PC-9 (cell line): ENCODE measurements at regions not wholly inside any gene's neighbourhood (a gene's known extent, or its start where the extent isn't known, plus 50 kb on each side); places are given as distances from the start of the nearest gene placed in this dataset.

ENCODE experiments used
- BruUV-seq: library from RNA; stranded (reverse); fragments of 400-500 nt; replicated peaks from 2 replicates; lab custom pipeline; 2021; lab: Mats Ljungman, UMichigan
- CTCF ChIA-PET: fragments of 300-600 bp; sonication (Branson Sonifier 250); formaldehyde crosslinking; loops from one replicate; lab custom pipeline; 2022; ENCODE audit warnings: antibody characterized with exemption; lab: Charles Lee
- POLR2A ChIA-PET: fragments of 300-600 bp; sonication (Branson Sonifier 250); formaldehyde crosslinking; loops from one replicate; lab custom pipeline; 2022; ENCODE audit warnings: antibody characterized with exemption; ENCODE audit not compliant: unreplicated experiment; lab: Charles Lee
- DNase-seq, 2 experiments: peaks; one replicate each; pipeline versions ENCODE4 v3.0.0 to v3.0.0-alpha.2; 2015 to 2022; ENCODE audit warnings: mixed read lengths in 1 of 2
- H2AFZ ChIP-seq: fragments of 200-600 bp; sonication (generic); 2 replicates; pipeline ENCODE4 v1.8.1; 2017; ENCODE audit warnings: antibody characterized with exemption
- H3F3A ChIP-seq: fragments of 200-600 bp; sonication (generic); 2 replicates; pipeline ENCODE4 v1.8.1; 2017; ENCODE audit warnings: antibody characterized with exemption, mild to moderate bottlenecking, low read depth; ENCODE audit not compliant: insufficient read depth
- H3K27ac ChIP-seq: fragments of 200-600 bp; sonication (generic); 2 replicates; pipeline ENCODE4 v1.6.1; 2016; ENCODE audit warnings: mixed run types
- H3K27me3 ChIP-seq: fragments of 200-600 bp; sonication (generic); 2 replicates; pipeline ENCODE4 v1.6.1; 2016; ENCODE audit warnings: low read depth, mixed run types; ENCODE audit not compliant: insufficient read depth
- H3K36me3 ChIP-seq: fragments of 200-600 bp; sonication (generic); 2 replicates; pipeline ENCODE4 v1.6.1; 2016; ENCODE audit warnings: low read depth, mixed run types
- H3K4me1 ChIP-seq: fragments of 200-600 bp; sonication (generic); replicated peaks from 2 replicates; pipeline ENCODE4 v1.6.1; 2016; ENCODE audit warnings: mixed run types; ENCODE audit not compliant: insufficient read depth
- H3K4me2 ChIP-seq: fragments of 200-600 bp; sonication (generic); 2 replicates; pipeline ENCODE4 v1.6.1; 2017; ENCODE audit warnings: mixed run types
- H3K4me3 ChIP-seq: fragments of 200-600 bp; sonication (generic); 2 replicates; pipeline ENCODE4 v1.6.1; 2016; ENCODE audit warnings: mixed run types
- H3K79me2 ChIP-seq: fragments of 200-600 bp; sonication (generic); 2 replicates; pipeline ENCODE4 v1.6.1; 2017; ENCODE audit warnings: low read depth, mixed run types
- H3K9me2 ChIP-seq: fragments of 200-600 bp; sonication (generic); 2 replicates; pipeline ENCODE4 v1.8.1; 2017; ENCODE audit warnings: mild to moderate bottlenecking; ENCODE audit not compliant: insufficient read depth
- H3K9me3 ChIP-seq: fragments of 200-600 bp; sonication (generic); 2 replicates; pipeline ENCODE4 v1.8.1; 2016; ENCODE audit warnings: low read depth; ENCODE audit not compliant: insufficient read depth
- H4K20me1 ChIP-seq: fragments of 200-600 bp; sonication (generic); 2 replicates; pipeline ENCODE4 v1.8.1; 2017; ENCODE audit not compliant: insufficient read depth
- EZH2 ChIP-seq: fragments of 200-600 bp; sonication (generic); IDR thresholded peaks from 2 replicates; pipeline ENCODE4 v1.8.0; 2017; ENCODE audit warnings: antibody characterized with exemption, low read depth
- intact Hi-C: fragments of 100-400 bp; cut with micrococcal nuclease; formaldehyde crosslinking; loops from one replicate; pipeline ENCODE4 v1.10.0; 2022; ENCODE audit not compliant: unreplicated experiment
- TF ChIP-seq, protein P1 (sequence below): fragments of 200-600 bp; sonication (generic); conservative IDR thresholded peaks from 2 replicates; pipeline ENCODE4 v1.6.1; 2017; ENCODE audit warnings: mixed run types, antibody characterized with exemption, mild to moderate bottlenecking, moderate library complexity

DNA sequence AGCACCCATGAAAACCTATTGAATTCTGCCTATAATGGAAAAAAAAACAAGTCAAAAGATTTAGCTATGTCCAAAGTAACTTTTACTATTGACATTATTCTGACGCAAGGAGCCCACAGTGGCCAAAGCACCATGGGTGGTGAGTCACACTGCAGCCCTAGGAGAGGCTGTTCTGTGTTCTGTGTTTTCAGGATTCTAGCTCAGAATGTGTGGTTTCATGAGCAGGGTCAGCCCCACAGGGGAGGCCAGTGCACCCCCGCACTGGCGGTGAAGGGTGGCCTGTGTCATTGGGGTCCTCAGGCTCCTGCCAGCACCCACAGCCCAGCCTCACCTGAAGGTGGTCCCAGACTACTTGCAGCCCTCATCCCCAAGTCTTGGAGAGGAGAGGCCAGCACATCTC, 112.2 kb downstream of the BRD1 start:
- Histone ChIP-seq H3K4me2 (no peak overlapping the region), H3K4me1 (no peaks in the 10 kb centered on the region), H4K20me1 (no peaks in the 10 kb centered on the region), H3K9me2 (no peaks in the 10 kb centered on the region), H3K27me3 (peaks cover 100% of the 10 kb centered on the region), H3K79me2 (no peaks in the 10 kb centered on the region), H3K4me3 (no peak overlapping the region), H3K9me3 (no peaks in the 10 kb centered on the region), H2AFZ (no peak overlapping the region), H3K27ac (no peak overlapping the region), H3F3A (no peaks in the 10 kb centered on the region), H3K36me3 (no peaks in the 10 kb centered on the region)
- BruUV-seq = no TSS peak
- DNase-seq = no peak
- ChIA-PET CTCF (no interaction called here), POLR2A (no interaction called here)
- no peak for TF ChIP-seq EZH2
- TF ChIP-seq, protein P1, sequence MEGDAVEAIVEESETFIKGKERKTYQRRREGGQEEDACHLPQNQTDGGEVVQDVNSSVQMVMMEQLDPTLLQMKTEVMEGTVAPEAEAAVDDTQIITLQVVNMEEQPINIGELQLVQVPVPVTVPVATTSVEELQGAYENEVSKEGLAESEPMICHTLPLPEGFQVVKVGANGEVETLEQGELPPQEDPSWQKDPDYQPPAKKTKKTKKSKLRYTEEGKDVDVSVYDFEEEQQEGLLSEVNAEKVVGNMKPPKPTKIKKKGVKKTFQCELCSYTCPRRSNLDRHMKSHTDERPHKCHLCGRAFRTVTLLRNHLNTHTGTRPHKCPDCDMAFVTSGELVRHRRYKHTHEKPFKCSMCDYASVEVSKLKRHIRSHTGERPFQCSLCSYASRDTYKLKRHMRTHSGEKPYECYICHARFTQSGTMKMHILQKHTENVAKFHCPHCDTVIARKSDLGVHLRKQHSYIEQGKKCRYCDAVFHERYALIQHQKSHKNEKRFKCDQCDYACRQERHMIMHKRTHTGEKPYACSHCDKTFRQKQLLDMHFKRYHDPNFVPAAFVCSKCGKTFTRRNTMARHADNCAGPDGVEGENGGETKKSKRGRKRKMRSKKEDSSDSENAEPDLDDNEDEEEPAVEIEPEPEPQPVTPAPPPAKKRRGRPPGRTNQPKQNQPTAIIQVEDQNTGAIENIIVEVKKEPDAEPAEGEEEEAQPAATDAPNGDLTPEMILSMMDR = no peak
- intact Hi-C loops = no loop called here

DNA sequence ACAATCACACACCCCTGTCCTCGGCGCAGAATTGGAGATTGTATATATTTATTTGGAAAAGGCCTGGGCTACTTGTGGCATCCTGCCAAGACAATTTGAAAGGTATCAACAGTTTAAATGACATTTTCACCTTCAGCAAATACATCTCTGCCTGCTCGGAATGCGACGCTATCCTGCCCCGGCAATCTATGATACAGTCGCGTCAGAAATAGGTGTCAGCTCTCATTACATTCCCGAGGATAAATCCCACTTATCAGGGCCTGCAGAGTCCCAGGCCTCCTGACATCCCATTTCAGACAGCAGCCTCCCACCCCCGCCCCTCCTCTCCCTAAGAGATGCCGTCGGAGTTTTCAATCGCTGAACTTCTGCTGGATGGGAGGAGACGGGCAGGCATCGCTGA, 114.7 kb downstream of the BRD1 start:
- no peaks in the 10 kb centered on the region for H3K9me2 ChIP-seq
- no peak overlapping the region for H3K4me3 ChIP-seq
- intact Hi-C loops = no loop called here
- H3K4me1 ChIP-seq = no peaks in the 10 kb centered on the region
- no peak overlapping the region for H3K4me2 ChIP-seq
- H3K9me3 ChIP-seq = no peaks in the 10 kb centered on the region
- POLR2A ChIA-PET = no interaction called here
- no peak overlapping the region for H2AFZ ChIP-seq
- BruUV-seq = no TSS peak
- no peak overlapping the region for H3K27ac ChIP-seq
- no peaks in the 10 kb centered on the region for H3F3A ChIP-seq
- no peak for TF ChIP-seq EZH2
- TF ChIP-seq, protein P1 = no peak
- 0 out of 2 replicates have a peak, but pooled peaks cover 3% of the 10 kb centered on the region for H4K20me1 ChIP-seq
- no peaks in the 10 kb centered on the region for H3K79me2 ChIP-seq
- peaks cover 100% of the 10 kb centered on the region for H3K27me3 ChIP-seq
- DNase-seq = no peak
- no peaks in the 10 kb centered on the region for H3K36me3 ChIP-seq
- CTCF ChIA-PET = no interaction called here

DNA sequence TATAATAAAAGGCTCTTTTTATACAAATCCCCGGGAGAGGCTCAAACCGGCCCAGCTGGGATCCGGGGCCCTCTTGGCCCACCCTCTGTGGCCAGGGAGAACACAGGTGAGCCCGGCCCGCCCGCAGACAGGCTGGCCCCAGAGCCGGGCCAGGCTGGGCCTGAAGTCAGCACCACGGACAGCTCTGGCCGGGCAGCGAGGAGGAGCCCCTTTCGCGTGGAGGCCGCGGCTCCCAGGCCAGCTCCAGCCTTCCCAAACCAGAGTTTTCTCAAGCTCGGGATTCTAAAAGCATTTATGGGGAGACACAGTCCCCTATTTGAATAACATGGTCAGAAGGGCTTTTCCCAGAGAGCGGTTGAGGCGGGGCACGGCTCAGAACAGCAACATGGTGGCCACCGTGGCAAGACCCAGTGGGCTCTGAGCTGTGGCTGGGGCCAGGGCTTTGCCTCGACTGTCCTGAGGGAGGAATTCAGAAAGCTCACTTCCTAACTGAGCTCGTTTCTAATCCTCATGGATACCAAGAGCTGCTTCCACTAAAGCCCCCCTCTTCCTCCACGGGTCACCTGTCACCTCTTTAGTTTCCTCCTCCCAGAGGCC, 115.4 kb downstream of the BRD1 start:
- no TSS peak for BruUV-seq
- no peak for DNase-seq
- CTCF ChIA-PET = no interaction called here

More for the DNA sequence above, 115.4 kb downstream of the BRD1 start:
- Histone ChIP-seq H3K9me2 (no peaks in the 10 kb centered on the region), H2AFZ (no peak overlapping the region), H3K4me2 (no peak overlapping the region), H3K79me2 (no peaks in the 10 kb centered on the region), H4K20me1 (0 out of 2 replicates have a peak, but pooled peaks cover 3% of the 10 kb centered on the region), H3K27ac (no peak overlapping the region), H3K36me3 (no peaks in the 10 kb centered on the region), H3K4me3 (no peak overlapping the region), H3F3A (no peaks in the 10 kb centered on the region), H3K4me1 (no peaks in the 10 kb centered on the region), H3K9me3 (no peaks in the 10 kb centered on the region), H3K27me3 (peaks cover 100% of the 10 kb centered on the region)
- intact Hi-C loops = no loop called here
- POLR2A ChIA-PET = no interaction called here
- TF ChIP-seq, protein P1 = no peak
- TF ChIP-seq EZH2 = no peak
